DND-41 (cell line): ENCODE measurements at regions not wholly inside any gene's neighbourhood (a gene's known extent, or its start where the extent isn't known, plus 50 kb on each side); places are given as distances from the start of the nearest gene placed in this dataset.
"Not testable (repeated sequence)": the region's sequence is repeated elsewhere in the genome, so short reads cannot be mapped to it uniquely, and the experiment has no call there.

Experiments used
- EZH2 ChIP-seq: IDR thresholded peaks from 3 replicates; pipeline ENCODE4 v1.6.1; 2012; ENCODE audit warnings: borderline replicate concordance, low read depth, mild to moderate bottlenecking, moderate library complexity, low read length, inconsistent platforms; ENCODE audit not compliant: severe bottlenecking
- TF ChIP-seq, protein P1 (sequence below): IDR thresholded peaks from 2 replicates; pipeline ENCODE4 v1.5.1; 2012; ENCODE audit warnings: borderline replicate concordance, low read length, moderate library complexity, mild to moderate bottlenecking; ENCODE audit not compliant: poor library complexity, severe bottlenecking; ENCODE audit errors: extremely low read depth

DNA sequence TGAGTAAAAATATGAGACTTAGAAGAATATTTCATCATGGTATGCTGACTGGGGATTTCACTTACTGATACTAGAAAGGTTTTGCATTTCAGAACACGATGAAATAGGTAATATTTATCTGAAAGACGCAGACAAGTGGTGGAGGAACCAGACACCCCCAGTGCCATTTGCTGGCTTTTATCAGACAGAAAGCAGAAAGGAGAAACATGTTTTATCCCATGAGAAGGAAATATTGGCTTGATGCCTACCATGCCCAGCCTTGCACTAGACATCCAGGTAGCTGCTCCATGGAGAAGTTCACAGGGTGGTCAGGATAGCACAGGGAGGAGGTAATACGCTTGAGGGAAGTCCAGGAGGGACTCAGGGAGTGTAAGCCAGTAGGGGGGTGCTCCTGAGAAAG, 258.9 kb upstream of the PLGLB2 start:
- TF ChIP-seq, protein P1, sequence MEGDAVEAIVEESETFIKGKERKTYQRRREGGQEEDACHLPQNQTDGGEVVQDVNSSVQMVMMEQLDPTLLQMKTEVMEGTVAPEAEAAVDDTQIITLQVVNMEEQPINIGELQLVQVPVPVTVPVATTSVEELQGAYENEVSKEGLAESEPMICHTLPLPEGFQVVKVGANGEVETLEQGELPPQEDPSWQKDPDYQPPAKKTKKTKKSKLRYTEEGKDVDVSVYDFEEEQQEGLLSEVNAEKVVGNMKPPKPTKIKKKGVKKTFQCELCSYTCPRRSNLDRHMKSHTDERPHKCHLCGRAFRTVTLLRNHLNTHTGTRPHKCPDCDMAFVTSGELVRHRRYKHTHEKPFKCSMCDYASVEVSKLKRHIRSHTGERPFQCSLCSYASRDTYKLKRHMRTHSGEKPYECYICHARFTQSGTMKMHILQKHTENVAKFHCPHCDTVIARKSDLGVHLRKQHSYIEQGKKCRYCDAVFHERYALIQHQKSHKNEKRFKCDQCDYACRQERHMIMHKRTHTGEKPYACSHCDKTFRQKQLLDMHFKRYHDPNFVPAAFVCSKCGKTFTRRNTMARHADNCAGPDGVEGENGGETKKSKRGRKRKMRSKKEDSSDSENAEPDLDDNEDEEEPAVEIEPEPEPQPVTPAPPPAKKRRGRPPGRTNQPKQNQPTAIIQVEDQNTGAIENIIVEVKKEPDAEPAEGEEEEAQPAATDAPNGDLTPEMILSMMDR: not testable (repeated sequence)
- TF ChIP-seq EZH2: not testable (repeated sequence)
